ENCODE measurements at regions not wholly inside any gene's neighbourhood (a gene's known extent, or its start where the extent isn't known, plus 50 kb on each side); places are given as distances from the start of the nearest gene placed in this dataset.
A peak's percentile ranks its signal among the peaks of the same experiment; 100 is the strongest.

GRCh38 chr18:6465281-6465680 lies 50.6 kb upstream of the L3MBTL4 start:
- DNase-seq: no peak

GRCh38 chr18:6476190-6476589 lies 61.5 kb upstream of the L3MBTL4 start:
- DNase-seq: no peak

GRCh38 chr18:6476880-6477279 lies 62.2 kb upstream of the L3MBTL4 start:
- DNase-seq: no peak

- DNase-seq: no peak
Observed at GRCh38 chr18:6478121-6478520, 63.4 kb upstream of the L3MBTL4 start.

- DNase-seq: no peak
Observed at GRCh38 chr18:6479699-6480098, 65.0 kb upstream of the L3MBTL4 start.

GRCh38 chr18:6482198-6482977 lies 67.7 kb upstream of the L3MBTL4 start:
- peak; percentile 70 for DNase-seq

GRCh38 chr18:6484659-6485058 lies 69.9 kb upstream of the L3MBTL4 start:
- DNase-seq: no peak

- no peak for DNase-seq
Observed at GRCh38 chr18:6486313-6486712, 71.6 kb upstream of the L3MBTL4 start.

GRCh38 chr18:6486764-6487426 lies 72.2 kb upstream of the L3MBTL4 start:
- DNase-seq: no peak

- DNase-seq: no peak
Observed at GRCh38 chr18:6487968-6488367, 73.3 kb upstream of the L3MBTL4 start.

GRCh38 chr18:6488956-6489355 lies 74.2 kb upstream of the L3MBTL4 start:
- no peak for DNase-seq

- no peak for DNase-seq
Observed at GRCh38 chr18:6489977-6490376, 75.3 kb upstream of the L3MBTL4 start.

- DNase-seq: peak; percentile 49
Observed at GRCh38 chr18:6493194-6493593, 78.5 kb upstream of the L3MBTL4 start.

GRCh38 chr18:6495536-6495935 lies 80.8 kb upstream of the L3MBTL4 start:
- no peak for DNase-seq

- DNase-seq: no peak
Observed at GRCh38 chr18:6497543-6497942, 82.8 kb upstream of the L3MBTL4 start.

- no peak for DNase-seq
Observed at GRCh38 chr18:6498289-6498856, 83.7 kb upstream of the L3MBTL4 start.

- DNase-seq: peak; percentile 92
Observed at GRCh38 chr18:6504605-6505497, 90.1 kb upstream of the L3MBTL4 start.

- no peak for DNase-seq
Observed at GRCh38 chr18:6505498-6505875, 90.8 kb upstream of the L3MBTL4 start.

- no peak for DNase-seq
Observed at GRCh38 chr18:6509417-6509816, 94.7 kb upstream of the L3MBTL4 start.

- DNase-seq: no peak
Observed at GRCh38 chr18:6509832-6510231, 95.1 kb upstream of the L3MBTL4 start.

GRCh38 chr18:6520901-6521300 lies 106.2 kb upstream of the L3MBTL4 start:
- no peak for DNase-seq

GRCh38 chr18:6521803-6522418 lies 107.2 kb upstream of the L3MBTL4 start:
- DNase-seq: peak; percentile 93

- DNase-seq: no peak
Observed at GRCh38 chr18:6525604-6526003, 110.9 kb upstream of the L3MBTL4 start.
